HEK293T (cell line): ENCODE measurements at regions not wholly inside any gene's neighbourhood (a gene's known extent, or its start where the extent isn't known, plus 50 kb on each side); places are given as distances from the start of the nearest gene placed in this dataset.

Source experiments
- CTCF ChIA-PET: fragments of 350-600 bp; formaldehyde crosslinking; extraction: SDS; loops from one replicate; lab custom pipeline; 2021; ENCODE audit warnings: antibody characterized with exemption, inconsistent platforms; lab: Yijun Ruan, JAX
- POLR2A ChIA-PET: fragments of 350-600 bp; formaldehyde crosslinking; extraction: SDS; loops from one replicate; lab custom pipeline; 2020; ENCODE audit warnings: antibody characterized with exemption, inconsistent platforms; lab: Yijun Ruan, JAX
- DNase-seq: peaks from one replicate; pipeline ENCODE4 v3.0.0; 2012; ENCODE audit warnings: mixed read lengths; ENCODE audit errors: extremely low spot score
- ARNT ChIP-seq: fragments of 450-650 bp; IDR thresholded peaks from 2 replicates; pipeline ENCODE4 v1.6.1; 2017; ENCODE audit warnings: mild to moderate bottlenecking
- BHLHE40 ChIP-seq: fragments of 450-650 bp; IDR thresholded peaks from 2 replicates; pipeline ENCODE4 v1.6.1; 2016; ENCODE audit warnings: mild to moderate bottlenecking, moderate library complexity, borderline replicate concordance
- CTBP1 ChIP-seq: fragments of 450-650 bp; IDR thresholded peaks from 2 replicates; pipeline ENCODE4 v1.6.1; 2016; ENCODE audit warnings: borderline replicate concordance
- ELF4 ChIP-seq: fragments of 450-650 bp; IDR thresholded peaks from 2 replicates; pipeline ENCODE4 v1.6.1; 2017; ENCODE audit warnings: antibody characterized with exemption
- FOXA1 ChIP-seq: fragments of 450-650 bp; IDR thresholded peaks from 2 replicates; pipeline ENCODE4 v1.6.1; 2016; ENCODE audit warnings: mild to moderate bottlenecking
- FOXK2 ChIP-seq: fragments of 450-650 bp; IDR thresholded peaks from 2 replicates; pipeline ENCODE4 v1.6.1; 2016; ENCODE audit warnings: mild to moderate bottlenecking
- FOXM1 ChIP-seq: fragments of 450-650 bp; IDR thresholded peaks from 2 replicates; pipeline ENCODE4 v1.6.1; 2017; ENCODE audit warnings: mild to moderate bottlenecking, borderline replicate concordance
- HDGF ChIP-seq: fragments of 450-650 bp; IDR thresholded peaks from 2 replicates; pipeline ENCODE4 v1.6.1; 2017; ENCODE audit warnings: antibody characterized with exemption, borderline replicate concordance
- L3MBTL2 ChIP-seq: fragments of 450-650 bp; conservative IDR thresholded peaks from 2 replicates; pipeline ENCODE4 v1.6.1; 2016; ENCODE audit warnings: mild to moderate bottlenecking
- LEF1 ChIP-seq: fragments of 450-650 bp; IDR thresholded peaks from 2 replicates; pipeline ENCODE4 v1.6.1; 2017; ENCODE audit warnings: mild to moderate bottlenecking, borderline replicate concordance
- NFRKB ChIP-seq: fragments of 450-650 bp; IDR thresholded peaks from 2 replicates; pipeline ENCODE4 v1.6.1; 2016; ENCODE audit warnings: mild to moderate bottlenecking, moderate library complexity
- SP1 ChIP-seq: fragments of 450-650 bp; IDR thresholded peaks from 2 replicates; pipeline ENCODE4 v1.6.1; 2017
- SUZ12 ChIP-seq: fragments of 450-650 bp; IDR thresholded peaks from 2 replicates; pipeline ENCODE4 v1.6.1; 2016; ENCODE audit warnings: mild to moderate bottlenecking
- TARDBP ChIP-seq: fragments of 450-650 bp; IDR thresholded peaks from 2 replicates; pipeline ENCODE4 v1.6.1; 2016
- ZNF384 ChIP-seq: fragments of 450-650 bp; IDR thresholded peaks from 2 replicates; pipeline ENCODE4 v1.6.1; 2016
- TF ChIP-seq, protein P1 (sequence below): fragments of 450-650 bp; IDR thresholded peaks from 2 replicates; pipeline ENCODE4 v1.6.1; 2016

DNA sequence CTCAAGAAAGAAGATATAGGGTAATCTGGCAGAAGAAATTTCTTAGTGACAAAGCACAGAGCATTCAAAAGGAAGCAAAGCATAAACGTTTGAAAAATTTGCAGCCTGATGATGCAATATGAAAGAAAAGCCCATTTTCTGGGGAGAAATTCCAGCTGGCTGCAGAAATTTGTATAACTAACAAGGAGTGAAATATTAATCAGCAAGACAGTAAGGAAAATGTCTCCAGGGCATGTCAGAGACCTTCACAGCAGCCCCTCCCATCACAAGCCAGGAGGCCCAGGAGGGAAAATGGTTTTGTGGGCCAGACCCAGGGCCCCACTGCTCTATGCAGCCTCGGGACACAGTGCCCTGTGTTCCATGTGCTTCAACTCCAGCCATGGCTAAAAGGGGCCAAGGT, 359.4 kb downstream of the HINT1 start:
- POLR2A ChIA-PET = no interaction called here
- TF ChIP-seq, protein P1, sequence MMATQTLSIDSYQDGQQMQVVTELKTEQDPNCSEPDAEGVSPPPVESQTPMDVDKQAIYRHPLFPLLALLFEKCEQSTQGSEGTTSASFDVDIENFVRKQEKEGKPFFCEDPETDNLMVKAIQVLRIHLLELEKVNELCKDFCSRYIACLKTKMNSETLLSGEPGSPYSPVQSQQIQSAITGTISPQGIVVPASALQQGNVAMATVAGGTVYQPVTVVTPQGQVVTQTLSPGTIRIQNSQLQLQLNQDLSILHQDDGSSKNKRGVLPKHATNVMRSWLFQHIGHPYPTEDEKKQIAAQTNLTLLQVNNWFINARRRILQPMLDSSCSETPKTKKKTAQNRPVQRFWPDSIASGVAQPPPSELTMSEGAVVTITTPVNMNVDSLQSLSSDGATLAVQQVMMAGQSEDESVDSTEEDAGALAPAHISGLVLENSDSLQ = no peak
- TF ChIP-seq TARDBP (no peak), ARNT (no peak), NFRKB (no peak), LEF1 (no peak), SP1 (no peak), FOXA1 (no peak), ELF4 (no peak), CTBP1 (no peak), FOXK2 (no peak), L3MBTL2 (no peak)
- DNase-seq = no peak
- CTCF ChIA-PET = no interaction called here

DNA sequence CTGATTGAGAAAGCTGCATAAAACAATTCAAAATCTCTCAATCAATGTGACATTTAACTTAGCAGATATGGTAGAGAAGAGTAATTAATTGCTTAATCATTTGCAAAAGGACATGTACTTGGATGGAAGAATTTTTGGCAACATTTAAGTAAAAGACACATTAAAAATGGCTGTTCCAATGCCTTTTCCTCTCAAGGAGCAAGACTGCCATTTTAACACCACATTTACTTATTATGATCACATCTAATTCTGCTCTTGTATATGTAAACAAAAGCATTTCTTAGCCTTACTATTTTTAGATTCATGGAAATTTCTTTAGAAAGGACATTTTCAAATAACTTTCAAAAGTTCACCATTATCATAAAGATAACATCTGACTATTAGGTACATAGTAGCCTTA, 360.0 kb downstream of the HINT1 start:
- ChIA-PET CTCF (no interaction called here), POLR2A (no interaction called here)
- TF ChIP-seq TARDBP = no peak
- TF ChIP-seq ELF4 = no peak
- no peak for TF ChIP-seq FOXA1
- TF ChIP-seq, protein P1 = no peak
- TF ChIP-seq BHLHE40 = no peak
- TF ChIP-seq ARNT = no peak
- TF ChIP-seq FOXM1 = no peak
- TF ChIP-seq L3MBTL2 = no peak
- no peak for TF ChIP-seq FOXK2
- TF ChIP-seq SP1 = no peak
- no peak for TF ChIP-seq HDGF
- no peak for DNase-seq

DNA sequence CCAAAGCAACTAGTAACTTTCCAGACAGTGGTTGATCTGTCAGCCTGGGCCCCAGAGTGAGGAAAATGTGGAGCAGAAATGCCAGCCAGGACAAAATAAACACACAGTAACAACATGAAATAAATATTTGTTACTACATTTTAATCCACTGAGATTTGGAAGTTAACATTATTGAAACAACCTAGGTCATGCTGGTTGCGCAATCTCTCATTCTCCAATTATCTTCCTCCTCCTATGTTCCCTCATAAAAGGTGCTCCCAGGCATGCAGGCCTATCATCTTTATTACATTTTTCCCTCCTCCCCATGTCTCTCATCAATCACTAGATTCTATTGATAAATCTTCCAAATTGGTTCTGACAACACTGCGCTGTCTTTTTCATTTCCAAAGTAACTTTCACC, 363.1 kb downstream of the HINT1 start:
- POLR2A ChIA-PET = no interaction called here
- CTCF ChIA-PET = no interaction called here
- TF ChIP-seq NFRKB (no peak), ELF4 (no peak), HDGF (no peak), BHLHE40 (no peak)
- TF ChIP-seq, protein P1 = no peak
- no peak for DNase-seq

DNA sequence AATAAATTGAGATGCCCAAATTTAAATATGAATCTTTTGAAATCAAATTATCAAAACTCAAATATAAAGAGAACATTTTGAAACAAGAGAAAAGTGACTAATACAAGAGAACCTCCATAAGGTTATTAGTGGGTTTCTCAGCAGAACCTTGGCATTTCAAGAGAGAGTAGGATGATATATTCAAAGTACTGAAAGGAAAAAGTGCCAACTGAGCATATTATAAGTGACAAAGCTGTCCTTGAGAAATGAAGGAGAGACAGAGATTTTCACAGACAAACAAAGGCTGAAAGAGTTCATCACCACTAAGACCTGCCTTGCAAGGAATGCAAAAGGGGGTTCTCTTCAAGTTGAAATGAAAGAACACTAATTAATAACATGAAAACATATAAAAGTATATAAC, 366.0 kb downstream of the HINT1 start:
- ChIA-PET CTCF (no interaction called here), POLR2A (no interaction called here)
- DNase-seq = no peak
- TF ChIP-seq L3MBTL2 (no peak), FOXA1 (no peak), SUZ12 (no peak), HDGF (no peak), NFRKB (no peak), FOXM1 (no peak), TARDBP (no peak)

DNA sequence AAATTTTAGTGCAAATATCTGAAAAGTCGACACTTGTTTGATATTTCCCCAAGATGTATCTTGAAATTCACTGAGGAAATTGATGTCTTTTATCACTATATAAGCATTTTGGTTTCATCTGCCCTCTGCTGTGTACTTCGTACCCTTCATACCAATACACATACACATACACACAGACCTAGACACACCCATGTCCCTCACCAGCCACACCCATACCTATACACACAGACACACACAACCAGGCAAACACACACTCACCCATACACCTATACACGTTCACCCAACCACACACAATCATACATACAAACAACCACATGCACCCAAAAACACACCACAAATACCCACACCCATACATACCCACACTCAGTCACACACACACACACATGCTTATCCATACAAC, 367.8 kb downstream of the HINT1 start:
- POLR2A ChIA-PET = no interaction called here
- TF ChIP-seq L3MBTL2 (no peak), ELF4 (no peak), HDGF (no peak), FOXK2 (no peak), FOXM1 (no peak), SUZ12 (no peak), BHLHE40 (no peak), LEF1 (no peak), CTBP1 (no peak), NFRKB (no peak), FOXA1 (no peak), SP1 (no peak), TARDBP (no peak)
- TF ChIP-seq, protein P1 = no peak
- no peak for DNase-seq
- CTCF ChIA-PET = no interaction called here

GRCh38 chr5:130796902-130797301, 368.2 kb downstream of the HINT1 start:
- POLR2A ChIA-PET = no interaction called here

More at GRCh38 chr5:130796902-130797301, 368.2 kb downstream of the HINT1 start:
- no peak for TF ChIP-seq BHLHE40
- TF ChIP-seq SP1 = no peak
- no peak for TF ChIP-seq FOXK2
- TF ChIP-seq LEF1 = no peak
- no peak for TF ChIP-seq ZNF384
- TF ChIP-seq FOXM1 = no peak
- TF ChIP-seq, protein P1 = no peak
- no peak for TF ChIP-seq NFRKB
- TF ChIP-seq CTBP1 = no peak
- TF ChIP-seq SUZ12 = no peak
- TF ChIP-seq FOXA1 = no peak
- no peak for DNase-seq
- CTCF ChIA-PET = no interaction called here
